ENCODE measurements at regions not wholly inside any gene's neighbourhood (a gene's known extent, or its start where the extent isn't known, plus 50 kb on each side); places are given as distances from the start of the nearest gene placed in this dataset.

- no peak for TF ChIP-seq POLR2A (IDR thresholded peaks at IDR 0.05; ENCODE audit: low read depth, low read length)
- no peak for TF ChIP-seq CTCF (conservative IDR thresholded peaks at IDR 0.05; ENCODE audit: low read depth, low read length)
- TF ChIP-seq NFE2L2 (IDR thresholded peaks at IDR 0.05; ENCODE audit: low read depth, low read length): no peak
- no peak for TF ChIP-seq ELK1 (IDR thresholded peaks at IDR 0.05; ENCODE audit: borderline replicate concordance, low read depth, low read length)
- TF ChIP-seq SMC3 (IDR thresholded peaks at IDR 0.05; ENCODE audit: low read depth, low read length): no peak
- TF ChIP-seq RCOR1 (IDR thresholded peaks at IDR 0.05; ENCODE audit: insufficient replicate concordance, low read length): no peak
- no peak for TF ChIP-seq MXI1 (IDR thresholded peaks at IDR 0.05; ENCODE audit: borderline replicate concordance, low read depth, low read length)
- no peak for TF ChIP-seq FOS (IDR thresholded peaks at IDR 0.05; ENCODE audit: low read depth, low read length)
- TF ChIP-seq USF2 (IDR thresholded peaks at IDR 0.05; ENCODE audit: low read depth, low read length): no peak
- no peak for TF ChIP-seq MAFK (IDR thresholded peaks at IDR 0.05; ENCODE audit: low read depth, low read length)
- no peak for TF ChIP-seq RAD21 (IDR thresholded peaks at IDR 0.05; ENCODE audit: low read length)
- TF ChIP-seq RFX5 (IDR thresholded peaks at IDR 0.05; ENCODE audit: low read depth, low read length): no peak
Measured at GRCh38 chr11:81332276-81332675, 1401.4 kb downstream of the FAM181B start.
